Limb (tissue), 2 donors: ENCODE measurements at regions not wholly inside any gene's neighbourhood (a gene's known extent, or its start where the extent isn't known, plus 50 kb on each side); places are given as distances from the start of the nearest gene placed in this dataset.
"Not testable (repeated sequence)": the region's sequence is repeated elsewhere in the genome, so short reads cannot be mapped to it uniquely, and the experiment has no call there.

Experiments used
- DNase-seq, 2 donors: peaks; one replicate each; pipeline ENCODE4 v3.0.0-alpha.2; 2016; ENCODE audit errors: extremely low spot score in 2 of 2

- DNase-seq: no peak
Measured at GRCh38 chr22:35138521-35138920, 72.6 kb downstream of the ISX start.

- no peak for DNase-seq
Measured at GRCh38 chr22:35140879-35141745, 75.2 kb downstream of the ISX start.

- DNase-seq: no peak
Measured at GRCh38 chr22:35148381-35148780, 82.4 kb downstream of the ISX start.

- peak in 1 of 2 donors; percentile 21 for DNase-seq
Measured at GRCh38 chr22:35148866-35149548, 83.0 kb downstream of the ISX start.

GRCh38 chr22:35150183-35151107, 84.5 kb downstream of the ISX start:
- peak; percentile 40 to 86 for DNase-seq

GRCh38 chr22:35152316-35152715, 86.4 kb downstream of the ISX start:
- DNase-seq: no peak

GRCh38 chr22:35154937-35155387, 89.0 kb downstream of the ISX start:
- peak; percentile 57 to 78 for DNase-seq

GRCh38 chr22:35155403-35156025, 89.6 kb downstream of the ISX start:
- DNase-seq: no peak

GRCh38 chr22:35156945-35157344, 91.0 kb downstream of the ISX start:
- no peak for DNase-seq

GRCh38 chr22:35158336-35158735, 92.4 kb downstream of the ISX start:
- no peak for DNase-seq

GRCh38 chr22:35159343-35159742, 93.4 kb downstream of the ISX start:
- DNase-seq: no peak

GRCh38 chr22:35160268-35160667, 94.3 kb downstream of the ISX start:
- DNase-seq: no peak

- DNase-seq: not testable (repeated sequence)
Measured at GRCh38 chr22:35165896-35166295, 91.4 kb upstream of the HMGXB4 start.

GRCh38 chr22:35170716-35171697, 86.3 kb upstream of the HMGXB4 start:
- no peak for DNase-seq

GRCh38 chr22:35172442-35172841, 84.9 kb upstream of the HMGXB4 start:
- no peak for DNase-seq

GRCh38 chr22:35173655-35174054, 83.6 kb upstream of the HMGXB4 start:
- no peak for DNase-seq

- DNase-seq: no peak
Measured at GRCh38 chr22:35174401-35175038, 82.8 kb upstream of the HMGXB4 start.

GRCh38 chr22:35175392-35175791, 81.9 kb upstream of the HMGXB4 start:
- DNase-seq: no peak

- no peak for DNase-seq
Measured at GRCh38 chr22:35177811-35178210, 79.5 kb upstream of the HMGXB4 start.
